Ishikawa (cell line): ENCODE measurements at regions not wholly inside any gene's neighbourhood (a gene's known extent, or its start where the extent isn't known, plus 50 kb on each side); places are given as distances from the start of the nearest gene placed in this dataset.

Experiments used
- CREB1 ChIP-seq: IDR thresholded peaks from 2 replicates; pipeline ENCODE4 v1.6.1; 2012; ENCODE audit warnings: low read depth
- EGR1 ChIP-seq: IDR thresholded peaks from 2 replicates; pipeline ENCODE4 v1.6.1; 2012
- EP300 ChIP-seq: IDR thresholded peaks from 2 replicates; pipeline ENCODE4 v1.6.1; 2012; ENCODE audit warnings: borderline replicate concordance
- FOXM1 ChIP-seq: IDR thresholded peaks from 2 replicates; pipeline ENCODE4 v1.6.1; 2012; ENCODE audit warnings: low read depth, borderline replicate concordance
- REST ChIP-seq: IDR thresholded peaks from 2 replicates; pipeline ENCODE4 v1.6.1; 2012; ENCODE audit warnings: low read depth, mild to moderate bottlenecking
- TAF1 ChIP-seq: IDR thresholded peaks from 2 replicates; pipeline ENCODE4 v1.6.1; 2012; ENCODE audit warnings: low read depth, mild to moderate bottlenecking
- TEAD4 ChIP-seq: IDR thresholded peaks from 2 replicates; pipeline ENCODE4 v1.6.1; 2012
- USF1 ChIP-seq: IDR thresholded peaks from 2 replicates; pipeline ENCODE4 v1.6.1; 2012

GRCh38 chr6:165748390-165748789 is 85.3 kb upstream of the PDE10A start:
- TF ChIP-seq EP300 (no peak), REST (no peak), CREB1 (no peak), FOXM1 (no peak), TAF1 (no peak), TEAD4 (no peak), USF1 (no peak), EGR1 (no peak)
